AG10803 (cell line): ENCODE measurements at regions not wholly inside any gene's neighbourhood (a gene's known extent, or its start where the extent isn't known, plus 50 kb on each side); places are given as distances from the start of the nearest gene placed in this dataset.

Source experiments
- DNase-seq: peaks from one replicate; pipeline ENCODE4 v3.0.0; 2010; ENCODE audit warnings: low read depth
- H3K4me3 ChIP-seq: 2 replicates; pipeline ENCODE4 v1.5.1; 2011; ENCODE audit warnings: mild to moderate bottlenecking, low read length, control low read depth
- TF ChIP-seq, protein P1 (sequence below): conservative IDR thresholded peaks from 2 replicates; pipeline ENCODE4 v1.5.1; 2011; ENCODE audit warnings: mild to moderate bottlenecking, low read length, control low read depth, inconsistent platforms

DNA sequence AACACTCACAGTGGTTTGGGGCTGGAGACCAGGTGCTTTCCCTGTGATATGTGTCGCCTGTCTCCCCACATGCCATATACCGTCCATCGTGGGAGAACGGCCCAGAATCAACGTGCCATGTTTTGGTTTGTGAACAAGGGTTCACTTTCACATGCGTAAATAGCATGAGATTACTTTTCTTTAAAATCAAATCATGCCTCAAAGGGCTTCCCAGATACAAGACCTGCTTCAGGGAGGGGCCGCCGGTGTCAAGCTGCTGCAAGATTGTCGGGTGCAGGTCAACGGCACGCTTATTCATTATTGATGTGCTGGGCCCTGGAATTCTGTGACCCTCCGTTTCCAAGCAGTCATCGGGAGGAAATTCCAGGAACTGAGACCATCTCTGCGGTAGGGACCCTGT is 145.2 kb upstream of the RTL1 start:
- DNase-seq = no peak
- TF ChIP-seq, protein P1, sequence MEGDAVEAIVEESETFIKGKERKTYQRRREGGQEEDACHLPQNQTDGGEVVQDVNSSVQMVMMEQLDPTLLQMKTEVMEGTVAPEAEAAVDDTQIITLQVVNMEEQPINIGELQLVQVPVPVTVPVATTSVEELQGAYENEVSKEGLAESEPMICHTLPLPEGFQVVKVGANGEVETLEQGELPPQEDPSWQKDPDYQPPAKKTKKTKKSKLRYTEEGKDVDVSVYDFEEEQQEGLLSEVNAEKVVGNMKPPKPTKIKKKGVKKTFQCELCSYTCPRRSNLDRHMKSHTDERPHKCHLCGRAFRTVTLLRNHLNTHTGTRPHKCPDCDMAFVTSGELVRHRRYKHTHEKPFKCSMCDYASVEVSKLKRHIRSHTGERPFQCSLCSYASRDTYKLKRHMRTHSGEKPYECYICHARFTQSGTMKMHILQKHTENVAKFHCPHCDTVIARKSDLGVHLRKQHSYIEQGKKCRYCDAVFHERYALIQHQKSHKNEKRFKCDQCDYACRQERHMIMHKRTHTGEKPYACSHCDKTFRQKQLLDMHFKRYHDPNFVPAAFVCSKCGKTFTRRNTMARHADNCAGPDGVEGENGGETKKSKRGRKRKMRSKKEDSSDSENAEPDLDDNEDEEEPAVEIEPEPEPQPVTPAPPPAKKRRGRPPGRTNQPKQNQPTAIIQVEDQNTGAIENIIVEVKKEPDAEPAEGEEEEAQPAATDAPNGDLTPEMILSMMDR = no peak

GRCh38 chr14:101049511-101049910 is 146.0 kb upstream of the RTL1 start:
- TF ChIP-seq, protein P1 = no peak

More for the DNA sequence above, 145.2 kb upstream of the RTL1 start:
- no peak overlapping the region for H3K4me3 ChIP-seq

GRCh38 chr14:101049942-101050341 is 146.4 kb upstream of the RTL1 start:
- TF ChIP-seq, protein P1 = no peak
- no peak overlapping the region for H3K4me3 ChIP-seq
- DNase-seq = no peak

More at GRCh38 chr14:101049511-101049910, 146.0 kb upstream of the RTL1 start:
- no peak overlapping the region for H3K4me3 ChIP-seq
- no peak for DNase-seq

DNA sequence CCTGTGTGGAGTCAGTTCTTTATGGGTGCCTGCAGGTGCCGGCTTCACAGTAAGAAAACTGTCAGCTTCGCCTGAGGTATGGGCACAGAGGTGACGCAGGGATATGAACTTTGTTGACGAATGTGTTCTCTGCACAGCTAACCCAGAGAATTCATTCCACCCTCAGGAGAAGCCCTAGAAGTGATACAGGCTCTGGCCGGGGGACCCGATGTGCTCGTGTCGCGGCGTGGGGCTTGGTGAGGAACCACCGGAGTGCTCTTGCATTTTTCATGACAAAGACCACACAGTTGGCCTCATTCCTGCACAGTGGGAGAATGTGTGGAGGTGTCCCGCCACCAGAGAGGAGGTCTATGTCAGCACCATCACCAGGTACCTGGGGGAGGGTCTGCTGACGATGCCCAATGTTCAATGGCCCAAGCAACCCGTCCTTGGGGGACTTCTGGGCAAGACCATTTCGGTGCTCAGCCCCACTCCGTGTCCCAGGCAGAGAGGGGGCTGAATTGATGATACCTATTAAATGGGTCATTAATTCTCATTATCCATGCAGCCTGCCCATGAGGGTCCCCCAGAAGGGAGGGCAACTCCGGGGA is 147.5 kb upstream of the RTL1 start:
- TF ChIP-seq, protein P1 = no peak
- no peak overlapping the region for H3K4me3 ChIP-seq
- DNase-seq = no peak

GRCh38 chr14:101054671-101055070 is 151.1 kb upstream of the RTL1 start:
- H3K4me3 ChIP-seq = no peak overlapping the region
- no peak for DNase-seq
- TF ChIP-seq, protein P1 = no peak

- TF ChIP-seq, protein P1 = no peak
- DNase-seq = no peak
- no peak overlapping the region for H3K4me3 ChIP-seq
Observed at GRCh38 chr14:101055106-101055662, 151.7 kb upstream of the RTL1 start.

DNA sequence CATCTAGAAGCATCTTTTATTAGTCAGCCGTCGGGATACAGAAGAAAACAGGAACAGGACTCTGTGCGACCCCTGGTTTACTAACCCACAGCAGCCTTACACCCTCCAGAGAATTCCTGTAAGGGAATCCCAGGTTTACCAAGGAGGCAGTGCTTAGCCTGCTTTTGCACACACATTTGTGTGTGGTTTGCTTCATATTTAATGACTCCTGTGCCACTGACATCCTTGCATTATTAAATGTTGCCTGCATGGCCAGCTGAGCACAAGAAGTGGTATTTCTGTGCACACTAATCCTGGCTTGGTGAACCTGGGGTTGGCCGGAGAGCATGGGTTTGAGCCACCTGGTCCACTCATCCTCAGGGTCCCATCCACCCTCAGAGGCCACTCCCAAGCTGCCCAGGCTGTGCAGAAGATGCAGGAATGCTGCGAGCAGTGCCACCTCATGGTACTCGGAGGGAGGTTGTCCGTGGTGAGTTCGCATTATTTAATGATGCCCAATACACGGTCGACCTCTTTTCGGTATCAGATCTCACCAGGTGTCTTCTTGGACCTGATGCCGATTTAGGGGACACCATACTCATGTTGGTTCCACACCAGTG is 152.4 kb upstream of the RTL1 start:
- TF ChIP-seq, protein P1 = no peak
- no peak overlapping the region for H3K4me3 ChIP-seq
- DNase-seq = no peak
